Breast epithelium (tissue), 3 donors: ENCODE measurements at regions not wholly inside any gene's neighbourhood (a gene's known extent, or its start where the extent isn't known, plus 50 kb on each side); places are given as distances from the start of the nearest gene placed in this dataset.

ENCODE experiments used
- CTCF ChIP-seq, 3 donors: fragments of 450-650 bp; IDR thresholded peaks; one replicate each; pipeline ENCODE4 v1.5.1; 2016 to 2017; ENCODE audit warnings: antibody characterized with exemption in 3 of 3, mild to moderate bottlenecking in 3 of 3, moderate library complexity in 3 of 3
- POLR2A ChIP-seq: fragments of 450-650 bp; IDR thresholded peaks from one replicate; pipeline ENCODE4 v1.6.1; 2016; ENCODE audit warnings: antibody characterized with exemption, mild to moderate bottlenecking, moderate library complexity
- POLR2AphosphoS5 ChIP-seq, 3 donors: sonication (generic); formaldehyde crosslinking; IDR thresholded peaks; one replicate each; pipeline ENCODE4 v1.6.1; 2017; ENCODE audit warnings: antibody characterized with exemption in 3 of 3

GRCh38 chr16:54455030-54455725 is 168.6 kb upstream of the IRX3 start:
- no peak for TF ChIP-seq CTCF (IDR thresholded peaks at IDR 0.05)
- TF ChIP-seq POLR2A, result no peak
- no peak for TF ChIP-seq POLR2AphosphoS5 (IDR thresholded peaks at IDR 0.05)
